Gastrocnemius medialis (tissue), 4 donors: ENCODE measurements at regions not wholly inside any gene's neighbourhood (a gene's known extent, or its start where the extent isn't known, plus 50 kb on each side); places are given as distances from the start of the nearest gene placed in this dataset.
A peak's percentile ranks its signal among the peaks of the same experiment; 100 is the strongest.

Source experiments
- ATAC-seq, 2 donors: fragments of 150-250 bp; one replicate each; pipeline ENCODE4 v1.9.1; 2016
- DNase-seq, 2 donors: peaks; one replicate each; pipeline ENCODE4 v3.0.0-alpha.2; 2019
- H3K27ac ChIP-seq, 4 donors: fragments of 200-600 bp; sonication (generic); 1 replicate in 1 of 4; 2 replicates in 3 of 4; pipeline ENCODE4 v1.5.1; 2016 to 2018; ENCODE audit warnings: mild to moderate bottlenecking in 2 of 4, moderate library complexity in 1 of 4
- H3K27me3 ChIP-seq, 3 donors: fragments of 200-600 bp; sonication (generic) in 2 of 3; 1 replicate in 1 of 3; 2 replicates in 2 of 3; pipeline versions ENCODE4 v1.5.1 to v1.6.0; 2016 to 2019; ENCODE audit warnings: mild to moderate bottlenecking in 1 of 3, moderate library complexity in 1 of 3
- H3K36me3 ChIP-seq, 2 donors: fragments of 200-600 bp; sonication (generic) in 1 of 2; one replicate each; pipeline ENCODE4 v1.5.1; 2017 to 2018
- H3K4me1 ChIP-seq, 2 donors: fragments of 200-600 bp; sonication (generic) in 1 of 2; one replicate each; pipeline ENCODE4 v1.5.1; 2016 to 2017; ENCODE audit warnings: mild to moderate bottlenecking in 2 of 2
- H3K4me3 ChIP-seq, 4 donors: fragments of 200-600 bp; sonication (generic) in 3 of 4; 1 replicate in 1 of 4; 2 replicates in 3 of 4; pipeline ENCODE4 v1.5.1; 2016 to 2019; ENCODE audit warnings: mild to moderate bottlenecking in 2 of 4
- H3K9me3 ChIP-seq, 3 donors: fragments of 200-600 bp; sonication (generic) in 2 of 3; 1 replicate in 1 of 3; 2 replicates in 2 of 3; pipeline ENCODE4 v1.5.1; 2016 to 2019
- POLR2A ChIP-seq, 2 donors: fragments of 450-650 bp; IDR thresholded peaks; one replicate each; pipeline ENCODE4 v1.6.1; 2017; ENCODE audit warnings: antibody characterized with exemption in 2 of 2, mild to moderate bottlenecking in 2 of 2, moderate library complexity in 2 of 2
- in situ Hi-C, 4 donors: fragments of 200-750 bp; cut with MboI; loops; one replicate each; pipeline versions ENCODE4 v1.15.0 to v1.8.0; 2017; ENCODE audit warnings: low sequenced_read_pairs in 4 of 4
- intact Hi-C: fragments of 100-400 bp; cut with DNase I; formaldehyde crosslinking; loops from one replicate; pipeline ENCODE4 v1.15.1; 2023; ENCODE audit warnings: low total_unique reads
- TF ChIP-seq, protein P1 (sequence below), 5 experiments: fragments of 450-650 bp in 3 of 5; fragments of 200-600 bp in 2 of 5; sonication (generic) in 2 of 5; IDR thresholded peaks in 4 of 5; conservative IDR thresholded peaks in 1 of 5; 1 replicate in 4 of 5; 2 replicates in 1 of 5; pipeline ENCODE4 v1.5.1; 2016 to 2019; ENCODE audit warnings: antibody characterized with exemption in 5 of 5, mild to moderate bottlenecking in 3 of 5, moderate library complexity in 3 of 5

- Histone ChIP-seq H3K27ac (no peak overlapping the region), H3K27me3 (no peaks in the 10 kb centered on the region), H3K4me1 (no peaks in the 10 kb centered on the region), H3K4me3 (no peak overlapping the region), H3K9me3 (no peaks in the 10 kb centered on the region), H3K36me3 (no peaks in the 10 kb centered on the region)
- intact Hi-C loops, result no loop called here
- in situ Hi-C loops, result no loop called here
- TF ChIP-seq, protein P1, sequence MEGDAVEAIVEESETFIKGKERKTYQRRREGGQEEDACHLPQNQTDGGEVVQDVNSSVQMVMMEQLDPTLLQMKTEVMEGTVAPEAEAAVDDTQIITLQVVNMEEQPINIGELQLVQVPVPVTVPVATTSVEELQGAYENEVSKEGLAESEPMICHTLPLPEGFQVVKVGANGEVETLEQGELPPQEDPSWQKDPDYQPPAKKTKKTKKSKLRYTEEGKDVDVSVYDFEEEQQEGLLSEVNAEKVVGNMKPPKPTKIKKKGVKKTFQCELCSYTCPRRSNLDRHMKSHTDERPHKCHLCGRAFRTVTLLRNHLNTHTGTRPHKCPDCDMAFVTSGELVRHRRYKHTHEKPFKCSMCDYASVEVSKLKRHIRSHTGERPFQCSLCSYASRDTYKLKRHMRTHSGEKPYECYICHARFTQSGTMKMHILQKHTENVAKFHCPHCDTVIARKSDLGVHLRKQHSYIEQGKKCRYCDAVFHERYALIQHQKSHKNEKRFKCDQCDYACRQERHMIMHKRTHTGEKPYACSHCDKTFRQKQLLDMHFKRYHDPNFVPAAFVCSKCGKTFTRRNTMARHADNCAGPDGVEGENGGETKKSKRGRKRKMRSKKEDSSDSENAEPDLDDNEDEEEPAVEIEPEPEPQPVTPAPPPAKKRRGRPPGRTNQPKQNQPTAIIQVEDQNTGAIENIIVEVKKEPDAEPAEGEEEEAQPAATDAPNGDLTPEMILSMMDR (IDR thresholded peaks at IDR 0.05 in 4 of 5, conservative IDR thresholded peaks at IDR 0.05 in 1 of 5), result no peak
- no peak for TF ChIP-seq POLR2A (IDR thresholded peaks at IDR 0.05)
- DNase-seq (no peak), ATAC-seq (no peak)
These were observed 648.6 kb downstream of the SEMA5A start for GRCh38 chr5:8897316-8897715.

DNA sequence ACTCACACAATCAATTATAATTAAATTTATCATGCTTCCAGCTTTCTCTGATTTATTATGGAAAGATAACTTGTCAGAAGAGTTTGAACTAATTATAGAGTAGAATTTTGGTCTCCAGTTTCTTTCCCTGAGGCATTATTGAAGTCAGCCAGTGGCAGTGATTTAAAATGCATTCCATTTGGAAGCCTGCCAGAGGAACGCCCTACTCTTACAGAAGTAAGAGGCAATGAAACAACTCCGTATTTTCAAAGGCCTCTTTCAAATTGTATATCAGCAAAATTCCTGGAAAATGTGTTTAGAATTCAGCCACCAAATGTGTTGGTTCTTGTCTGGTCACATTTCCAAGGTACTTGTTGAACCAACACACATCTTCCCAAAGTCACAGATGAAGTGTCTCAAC, 640.9 kb downstream of the SEMA5A start:
- in situ Hi-C loops (no loop called here), intact Hi-C loops (no loop called here)
- H3K36me3 ChIP-seq, result no peaks in the 10 kb centered on the region
- H3K4me1 ChIP-seq, result no peaks in the 10 kb centered on the region
- DNase-seq (no peak), ATAC-seq (no peak)
- H3K4me3 ChIP-seq, result no peak overlapping the region
- H3K9me3 ChIP-seq, result no peaks in the 10 kb centered on the region
- no peak for TF ChIP-seq POLR2A (IDR thresholded peaks at IDR 0.05)
- TF ChIP-seq, protein P1 (IDR thresholded peaks at IDR 0.05 in 4 of 5, conservative IDR thresholded peaks at IDR 0.05 in 1 of 5), result no peak
- no peaks in the 10 kb centered on the region for H3K27me3 ChIP-seq
- H3K27ac ChIP-seq, result no peak overlapping the region

- intact Hi-C loops (no loop called here), in situ Hi-C loops (no loop called here)
- H3K27ac ChIP-seq, result no peak overlapping the region
- no peak overlapping the region for H3K4me3 ChIP-seq
- H3K9me3 ChIP-seq, result no peaks in the 10 kb centered on the region
- DNase-seq (no peak), ATAC-seq (no peak)
- no peaks in the 10 kb centered on the region for H3K27me3 ChIP-seq
- H3K36me3 ChIP-seq, result no peaks in the 10 kb centered on the region
- H3K4me1 ChIP-seq, result no peaks in the 10 kb centered on the region
- TF ChIP-seq, protein P1 (IDR thresholded peaks at IDR 0.05 in 4 of 5, conservative IDR thresholded peaks at IDR 0.05 in 1 of 5), result no peak
- no peak for TF ChIP-seq POLR2A (IDR thresholded peaks at IDR 0.05)
These were observed 639.4 kb downstream of the SEMA5A start for GRCh38 chr5:8906303-8906967.

- Histone ChIP-seq H3K4me1 (no peaks in the 10 kb centered on the region), H3K36me3 (no peaks in the 10 kb centered on the region), H3K27me3 (no peaks in the 10 kb centered on the region), H3K4me3 (no peak overlapping the region), H3K9me3 (no peaks in the 10 kb centered on the region), H3K27ac (no peak overlapping the region)
- no peak for ATAC-seq
- in situ Hi-C loops, result no loop called here
- no peak for DNase-seq
- no peak for TF ChIP-seq POLR2A (IDR thresholded peaks at IDR 0.05)
- intact Hi-C loops, result no loop called here
These were observed 638.6 kb downstream of the SEMA5A start for GRCh38 chr5:8907168-8907868.

DNA sequence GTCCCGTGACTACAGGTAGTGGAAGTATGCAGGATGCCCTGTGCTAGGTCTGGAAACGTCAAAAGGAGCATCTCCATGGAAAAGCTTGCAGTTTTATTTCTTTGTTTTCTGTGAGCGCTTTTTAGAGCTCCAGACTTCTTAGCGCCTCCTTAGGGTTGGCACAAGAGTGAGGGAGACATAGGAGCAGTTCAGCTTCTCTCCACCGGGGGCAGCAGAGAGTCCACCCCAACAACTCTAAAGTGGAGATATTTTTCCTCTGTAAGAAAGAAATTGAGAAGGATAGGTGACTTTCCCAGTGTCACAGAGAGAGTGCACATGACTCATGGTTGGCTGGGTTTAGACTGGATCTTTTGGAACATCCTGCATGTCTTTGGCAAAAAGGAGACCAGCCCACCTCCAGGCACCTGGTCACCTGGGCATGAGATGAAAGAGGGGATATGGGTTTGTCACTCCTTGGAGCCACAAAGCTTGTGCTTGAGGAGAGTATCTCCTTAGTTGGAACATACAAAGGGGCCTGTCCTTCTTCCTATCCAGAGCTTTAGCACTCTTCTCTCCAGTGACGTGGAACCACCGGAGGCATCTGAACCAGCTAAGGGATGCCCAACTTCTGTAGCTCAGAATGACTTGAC, 637.7 kb downstream of the SEMA5A start:
- ATAC-seq, result no peak
- no peaks in the 10 kb centered on the region for H3K36me3 ChIP-seq
- no peaks in the 10 kb centered on the region for H3K4me1 ChIP-seq
- H3K4me3 ChIP-seq, result no peak overlapping the region
- TF ChIP-seq, protein P1 (IDR thresholded peaks at IDR 0.05 in 4 of 5, conservative IDR thresholded peaks at IDR 0.05 in 1 of 5), result peak in 2 of 5 experiments; percentile 9 to 36
- TF ChIP-seq POLR2A (IDR thresholded peaks at IDR 0.05), result no peak
- no peaks in the 10 kb centered on the region for H3K9me3 ChIP-seq
- no peak for DNase-seq
- in situ Hi-C loops, result no loop called here
- no peak overlapping the region for H3K27ac ChIP-seq
- intact Hi-C loops, result no loop called here
- no peaks in the 10 kb centered on the region for H3K27me3 ChIP-seq
